Right lobe of liver (tissue), 6 donors: ENCODE measurements at regions not wholly inside any gene's neighbourhood (a gene's known extent, or its start where the extent isn't known, plus 50 kb on each side); places are given as distances from the start of the nearest gene placed in this dataset.

ENCODE experiments used
- ATAC-seq, 4 donors: fragments of 200-7000 bp; cut with Tn5 transposase; one replicate each; pipeline ENCODE4 v1.9.1; 2020; ENCODE audit warnings: mild to moderate bottlenecking in 4 of 4, moderate library complexity in 4 of 4
- DNase-seq, 3 donors: peaks; one replicate each; pipeline ENCODE4 v3.0.0-alpha.2; 2020
- H3K27ac ChIP-seq, 3 donors: fragments of 200-600 bp; one replicate each; pipeline ENCODE4 v1.8.0; 2022
- H3K27me3 ChIP-seq, 2 donors: fragments of 200-600 bp; one replicate each; pipeline ENCODE4 v1.8.0; 2022
- H3K36me3 ChIP-seq, 4 donors: fragments of 200-600 bp; sonication (generic) in 1 of 4; one replicate each; pipeline versions ENCODE4 v1.5.1 to v1.8.0; 2017 to 2022; ENCODE audit warnings: control low read depth in 1 of 4
- H3K4me1 ChIP-seq, 4 donors: fragments of 200-600 bp; sonication (generic) in 1 of 4; one replicate each; pipeline versions ENCODE4 v1.5.1 to v1.8.0; 2017 to 2022; ENCODE audit warnings: control low read depth in 1 of 4
- H3K4me3 ChIP-seq, 3 donors: fragments of 200-600 bp; one replicate each; pipeline ENCODE4 v1.8.0; 2022
- H3K9me3 ChIP-seq, 4 donors: fragments of 200-600 bp; sonication (generic) in 1 of 4; one replicate each; pipeline versions ENCODE4 v1.5.1 to v1.8.0; 2017 to 2022; ENCODE audit warnings: control low read depth in 1 of 4
- CTCF ChIP-seq, 4 donors: fragments of 200-600 bp in 3 of 4; fragments of 450-650 bp in 1 of 4; IDR thresholded peaks; one replicate each; pipeline versions ENCODE4 v1.5.1 to v1.8.0; 2016 to 2022; ENCODE audit warnings: antibody characterized with exemption in 4 of 4, mild to moderate bottlenecking in 2 of 4
- POLR2A ChIP-seq: fragments of 450-650 bp; IDR thresholded peaks from one replicate; pipeline ENCODE4 v1.6.1; 2017; ENCODE audit warnings: antibody characterized with exemption, mild to moderate bottlenecking
- WGBS: methylation state at CpG from one replicate; pipeline ENCODE4 v1.1.6; 2018; ENCODE audit warnings: low coverage, low lambda C conversion rate; ENCODE audit not compliant: insufficient coverage; ENCODE audit errors: missing lambda C conversion rate; 5-methylcytosine and 5-hydroxymethylcytosine counted together
- intact Hi-C, 2 donors: fragments of 100-400 bp; cut with DNase I; formaldehyde crosslinking; loops; one replicate each; pipeline versions ENCODE4 v1.11.2 to v1.14.1; 2022
- donor health status: DM: no; HTN: yes; CAD: no.
- donor health status: DM: no; HTN: no; CAD: no.
- donor health status: DM: no; HTN: no; CAD: no.
- donor health status: DM: no; HTN: yes; CAD: no.
- donor health status: DM: no; HTN: yes; CAD: no.

GRCh38 chr7:392822-393221 is 102.9 kb downstream of the FOXL3 start:
- no peak for DNase-seq

GRCh38 chr7:395643-396042 is 105.7 kb downstream of the FOXL3 start:
- Histone ChIP-seq H3K36me3 (no peaks in the 10 kb centered on the region), H3K27ac (no peak overlapping the region), H3K4me1 (no peaks in the 10 kb centered on the region), H3K9me3 (peaks cover 0 to 7% (median 0%) of the 10 kb centered on the region in 4 donors), H3K27me3 (no peaks in the 10 kb centered on the region), H3K4me3 (no peak overlapping the region)
- TF ChIP-seq CTCF (IDR thresholded peaks at IDR 0.05) (no peak), POLR2A (no peak)
- ATAC-seq (no peak), DNase-seq (no peak)
- intact Hi-C loops, result no loop called here

More at GRCh38 chr7:392822-393221, 102.9 kb downstream of the FOXL3 start:
- Histone ChIP-seq H3K27me3 (no peaks in the 10 kb centered on the region), H3K4me3 (no peak overlapping the region), H3K27ac (no peak overlapping the region), H3K4me1 (no peaks in the 10 kb centered on the region), H3K36me3 (no peaks in the 10 kb centered on the region), H3K9me3 (peaks cover 0 to 7% (median 0%) of the 10 kb centered on the region in 4 donors)
- intact Hi-C loops, result no loop called here
- TF ChIP-seq CTCF (IDR thresholded peaks at IDR 0.05) (no peak), POLR2A (no peak)
- WGBS, result 71% methylated on average over 3 of the region's 3 CpGs
- ATAC-seq, result no peak

GRCh38 chr7:398888-399287 is 108.9 kb downstream of the FOXL3 start:
- H3K4me1 ChIP-seq, result no peaks in the 10 kb centered on the region

GRCh38 chr7:400901-401485 is 111.0 kb downstream of the FOXL3 start:
- H3K27ac ChIP-seq, result no peak overlapping the region
- H3K27me3 ChIP-seq, result no peaks in the 10 kb centered on the region
- intact Hi-C loops, result no loop called here
- no peak overlapping the region for H3K4me3 ChIP-seq
- no peaks in the 10 kb centered on the region for H3K36me3 ChIP-seq
- DNase-seq (peak in 1 of 3 donors; percentile 33), ATAC-seq (peak in 1 of 4 donors; percentile 18)
- TF ChIP-seq CTCF (IDR thresholded peaks at IDR 0.05) (no peak), POLR2A (no peak)
- H3K9me3 ChIP-seq, result no peaks in the 10 kb centered on the region
- no peaks in the 10 kb centered on the region for H3K4me1 ChIP-seq
- 65% methylated on average over 4 of the region's 9 CpGs for WGBS

More at GRCh38 chr7:398888-399287, 108.9 kb downstream of the FOXL3 start:
- intact Hi-C loops, result no loop called here
- no peaks in the 10 kb centered on the region for H3K27me3 ChIP-seq
- H3K27ac ChIP-seq, result no peak overlapping the region
- peaks cover 0 to 7% (median 0%) of the 10 kb centered on the region in 4 donors for H3K9me3 ChIP-seq
- no peaks in the 10 kb centered on the region for H3K36me3 ChIP-seq
- ATAC-seq (no peak), DNase-seq (no peak)
- 90% methylated on average over 2 of the region's 2 CpGs for WGBS
- H3K4me3 ChIP-seq, result no peak overlapping the region
- no peak for TF ChIP-seq POLR2A
- TF ChIP-seq CTCF (IDR thresholded peaks at IDR 0.05), result no peak

- DNase-seq (no peak), ATAC-seq (no peak)
- H3K27me3 ChIP-seq, result no peaks in the 10 kb centered on the region
- H3K4me3 ChIP-seq, result no peak overlapping the region
- H3K9me3 ChIP-seq, result no peaks in the 10 kb centered on the region
- no peaks in the 10 kb centered on the region for H3K4me1 ChIP-seq
- H3K27ac ChIP-seq, result no peak overlapping the region
- TF ChIP-seq CTCF (IDR thresholded peaks at IDR 0.05) (no peak), POLR2A (no peak)
- 82% methylated on average over 2 of the region's 11 CpGs for WGBS
- intact Hi-C loops, result no loop called here
- H3K36me3 ChIP-seq, result no peaks in the 10 kb centered on the region
Observed at GRCh38 chr7:401495-401894, 111.5 kb downstream of the FOXL3 start.
